DOHH2 (cell line): ENCODE measurements at regions not wholly inside any gene's neighbourhood (a gene's known extent, or its start where the extent isn't known, plus 50 kb on each side); places are given as distances from the start of the nearest gene placed in this dataset.
"Not testable (repeated sequence)": the region's sequence is repeated elsewhere in the genome, so short reads cannot be mapped to it uniquely, and the experiment has no call there.

Source experiments
- H3F3A ChIP-seq: fragments of 200-600 bp; sonication (generic), shearing (Covaris generic); 2 replicates; pipeline ENCODE4 v1.6.0; 2016; ENCODE audit warnings: antibody characterized with exemption, mild to moderate bottlenecking; ENCODE audit not compliant: control insufficient read depth, insufficient read depth
- H3K27ac ChIP-seq: fragments of 200-600 bp; sonication (generic); 2 replicates; pipeline ENCODE4 v1.5.1; 2014; ENCODE audit warnings: low read depth, mild to moderate bottlenecking, low read length, moderate library complexity
- H3K27me3 ChIP-seq: fragments of 200-600 bp; sonication (generic); 2 replicates; pipeline ENCODE4 v1.6.1; 2014; ENCODE audit warnings: mild to moderate bottlenecking, low read length, mixed read lengths; ENCODE audit not compliant: control insufficient read depth
- H3K36me3 ChIP-seq: fragments of 200-600 bp; sonication (generic); 2 replicates; pipeline ENCODE4 v1.6.1; 2014; ENCODE audit warnings: mild to moderate bottlenecking, low read length, moderate library complexity, mixed read lengths; ENCODE audit not compliant: control insufficient read depth
- H3K4me1 ChIP-seq: fragments of 200-600 bp; sonication (generic); 2 replicates; pipeline ENCODE4 v1.6.1; 2014; ENCODE audit warnings: mild to moderate bottlenecking, low read length, mixed read lengths; ENCODE audit not compliant: control insufficient read depth
- H3K4me2 ChIP-seq: fragments of 200-600 bp; sonication (generic); 2 replicates; pipeline ENCODE4 v1.6.0; 2014; ENCODE audit warnings: mild to moderate bottlenecking, low read length, moderate library complexity
- H3K4me3 ChIP-seq: fragments of 200-600 bp; sonication (generic); 2 replicates; pipeline ENCODE4 v1.5.1; 2014; ENCODE audit warnings: mild to moderate bottlenecking, low read length, mixed read lengths
- H3K79me2 ChIP-seq: fragments of 200-600 bp; sonication (generic); 2 replicates; pipeline ENCODE4 v1.6.1; 2014; ENCODE audit warnings: mild to moderate bottlenecking, low read length, mixed read lengths; ENCODE audit not compliant: control insufficient read depth
- H3K9me2 ChIP-seq: fragments of 200-600 bp; sonication (generic); replicated peaks from 2 replicates; pipeline ENCODE4 v1.6.1; 2014; ENCODE audit warnings: mild to moderate bottlenecking, low read length, mixed read lengths; ENCODE audit not compliant: control insufficient read depth
- H3K9me3 ChIP-seq: fragments of 200-600 bp; sonication (generic); 2 replicates; pipeline ENCODE4 v1.6.1; 2014; ENCODE audit warnings: antibody characterized with exemption, low read length, mixed read lengths; ENCODE audit not compliant: control insufficient read depth, insufficient read depth
- H4K20me1 ChIP-seq: fragments of 200-600 bp; sonication (generic); 2 replicates; pipeline ENCODE4 v1.6.0; 2014; ENCODE audit warnings: low read depth, mild to moderate bottlenecking, antibody characterized with exemption, low read length, moderate library complexity; ENCODE audit not compliant: control insufficient read depth, insufficient read depth
- EZH2phosphoT487 ChIP-seq: fragments of 200-600 bp; sonication (generic); IDR thresholded peaks from 2 replicates; pipeline ENCODE4 v1.6.1; 2017; ENCODE audit warnings: borderline replicate concordance, mild to moderate bottlenecking, antibody characterized with exemption, low read length, moderate library complexity, mixed read lengths
- TF ChIP-seq, protein P1 (sequence below): fragments of 200-600 bp; sonication (generic); IDR thresholded peaks from one replicate; pipeline ENCODE4 v1.5.1; 2014; ENCODE audit warnings: antibody characterized with exemption, mild to moderate bottlenecking, low read depth, low read length; ENCODE audit not compliant: poor library complexity, severe bottlenecking

DNA sequence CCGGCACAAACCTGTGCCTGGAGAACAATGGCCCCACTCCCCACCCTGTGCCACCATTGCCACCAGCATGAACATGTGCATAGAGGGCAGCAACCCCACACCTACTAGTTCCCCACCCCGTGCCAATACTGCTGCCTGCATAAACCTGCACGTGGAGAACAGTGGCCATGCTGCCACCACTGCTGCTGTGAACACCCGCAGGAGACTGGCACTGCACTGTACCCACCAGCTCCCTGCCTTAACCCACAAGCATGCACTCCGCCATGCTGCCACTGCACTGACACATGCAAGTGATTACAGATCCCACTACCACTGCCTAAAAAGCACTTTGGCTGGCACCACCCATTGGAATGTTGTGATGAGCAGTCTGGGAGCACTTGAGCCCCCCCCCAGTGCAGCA, 77.3 kb downstream of the NAA11 start:
- no peaks in the 10 kb centered on the region for H4K20me1 ChIP-seq
- no peaks in the 10 kb centered on the region for H3K36me3 ChIP-seq
- H3F3A ChIP-seq = no peaks in the 10 kb centered on the region
- H3K4me2 ChIP-seq = no peak overlapping the region
- no peaks in the 10 kb centered on the region for H3K9me2 ChIP-seq
- TF ChIP-seq, protein P1, sequence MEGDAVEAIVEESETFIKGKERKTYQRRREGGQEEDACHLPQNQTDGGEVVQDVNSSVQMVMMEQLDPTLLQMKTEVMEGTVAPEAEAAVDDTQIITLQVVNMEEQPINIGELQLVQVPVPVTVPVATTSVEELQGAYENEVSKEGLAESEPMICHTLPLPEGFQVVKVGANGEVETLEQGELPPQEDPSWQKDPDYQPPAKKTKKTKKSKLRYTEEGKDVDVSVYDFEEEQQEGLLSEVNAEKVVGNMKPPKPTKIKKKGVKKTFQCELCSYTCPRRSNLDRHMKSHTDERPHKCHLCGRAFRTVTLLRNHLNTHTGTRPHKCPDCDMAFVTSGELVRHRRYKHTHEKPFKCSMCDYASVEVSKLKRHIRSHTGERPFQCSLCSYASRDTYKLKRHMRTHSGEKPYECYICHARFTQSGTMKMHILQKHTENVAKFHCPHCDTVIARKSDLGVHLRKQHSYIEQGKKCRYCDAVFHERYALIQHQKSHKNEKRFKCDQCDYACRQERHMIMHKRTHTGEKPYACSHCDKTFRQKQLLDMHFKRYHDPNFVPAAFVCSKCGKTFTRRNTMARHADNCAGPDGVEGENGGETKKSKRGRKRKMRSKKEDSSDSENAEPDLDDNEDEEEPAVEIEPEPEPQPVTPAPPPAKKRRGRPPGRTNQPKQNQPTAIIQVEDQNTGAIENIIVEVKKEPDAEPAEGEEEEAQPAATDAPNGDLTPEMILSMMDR = no peak
- no peak for TF ChIP-seq EZH2phosphoT487
- no peaks in the 10 kb centered on the region for H3K27me3 ChIP-seq
- no peak overlapping the region for H3K4me3 ChIP-seq
- no peaks in the 10 kb centered on the region for H3K9me3 ChIP-seq
- no peaks in the 10 kb centered on the region for H3K4me1 ChIP-seq
- no peak overlapping the region for H3K27ac ChIP-seq
- no peaks in the 10 kb centered on the region for H3K79me2 ChIP-seq

DNA sequence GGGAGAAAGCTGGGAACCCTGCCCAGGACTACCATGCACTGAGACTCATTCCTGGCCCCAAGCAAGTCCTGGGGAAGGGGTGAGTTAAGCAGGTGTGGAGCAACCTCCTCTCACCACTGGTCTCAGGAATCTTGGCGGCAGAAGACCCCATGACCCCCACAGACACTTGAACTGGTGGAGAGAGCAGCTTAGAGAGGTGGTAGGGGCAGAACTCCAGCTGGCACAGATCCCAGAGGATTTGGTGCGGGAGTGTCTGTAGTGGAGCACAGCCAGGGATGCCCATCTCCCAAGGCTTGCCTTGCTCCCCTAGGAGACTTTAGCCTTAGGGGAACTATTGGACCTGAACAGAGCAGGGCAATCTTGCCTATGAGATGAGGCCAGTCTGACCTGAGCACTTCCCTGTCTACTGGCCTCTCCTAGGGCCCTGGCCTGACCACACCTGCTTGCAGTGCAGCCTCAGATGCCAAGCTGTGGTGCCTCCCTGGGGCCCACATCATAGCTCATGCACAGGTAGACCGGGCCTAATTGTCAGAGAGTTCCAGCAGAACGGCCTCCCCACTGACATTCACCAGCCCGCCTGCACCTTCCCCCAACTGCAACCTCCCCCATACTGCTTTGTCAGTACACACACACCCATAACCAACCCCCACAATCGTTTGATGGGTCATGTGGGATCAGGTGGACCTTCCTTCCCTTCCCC, 78.0 kb downstream of the NAA11 start:
- no peak for TF ChIP-seq EZH2phosphoT487
- TF ChIP-seq, protein P1 = no peak
- H3K27me3 ChIP-seq = no peaks in the 10 kb centered on the region
- H3K4me1 ChIP-seq = no peaks in the 10 kb centered on the region

DNA sequence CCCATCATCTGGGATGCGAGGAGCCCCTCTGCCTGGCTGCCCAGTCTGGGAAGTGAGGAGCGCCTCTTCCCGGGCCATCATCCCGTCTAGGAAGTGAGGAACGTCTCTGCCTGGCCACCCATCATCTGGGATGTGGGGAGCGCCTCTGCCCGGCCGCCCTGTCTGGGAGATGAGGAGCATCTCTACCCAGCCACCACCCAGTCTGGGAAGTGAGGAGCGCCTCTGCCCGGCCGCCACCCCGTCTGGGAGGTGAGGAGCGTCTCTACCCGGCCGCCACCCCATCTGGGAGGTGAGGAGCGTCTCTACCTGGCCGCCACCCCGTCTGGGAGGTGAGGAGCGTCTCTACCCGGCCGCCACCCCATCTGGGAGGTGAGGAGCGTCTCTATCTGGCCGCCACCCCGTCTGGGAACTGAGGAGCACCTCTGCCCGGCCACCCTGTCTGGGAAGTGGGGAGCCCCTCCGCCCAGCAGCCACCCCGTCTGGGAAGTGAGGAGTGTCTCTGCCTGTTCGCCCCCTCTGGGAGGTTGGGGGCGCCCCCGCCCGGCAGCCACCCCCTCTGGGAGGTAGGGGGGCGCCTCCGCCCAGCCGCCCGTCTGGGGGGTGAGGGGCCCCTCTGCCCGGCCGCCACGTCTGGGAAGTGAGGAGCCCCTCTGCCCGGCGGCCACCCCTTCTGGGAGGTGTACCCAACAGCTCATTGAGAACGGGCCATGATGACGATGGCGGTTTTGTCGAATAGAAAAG, 80.5 kb downstream of the NAA11 start:
- not testable (repeated sequence) for H3K4me3 ChIP-seq

More for the DNA sequence above, 78.0 kb downstream of the NAA11 start:
- Histone ChIP-seq H3K4me3 (no peak overlapping the region), H3K36me3 (no peaks in the 10 kb centered on the region), H3K4me2 (no peak overlapping the region), H4K20me1 (no peaks in the 10 kb centered on the region), H3F3A (no peaks in the 10 kb centered on the region), H3K27ac (no peak overlapping the region), H3K9me2 (no peaks in the 10 kb centered on the region), H3K9me3 (no peaks in the 10 kb centered on the region), H3K79me2 (no peaks in the 10 kb centered on the region)

DNA sequence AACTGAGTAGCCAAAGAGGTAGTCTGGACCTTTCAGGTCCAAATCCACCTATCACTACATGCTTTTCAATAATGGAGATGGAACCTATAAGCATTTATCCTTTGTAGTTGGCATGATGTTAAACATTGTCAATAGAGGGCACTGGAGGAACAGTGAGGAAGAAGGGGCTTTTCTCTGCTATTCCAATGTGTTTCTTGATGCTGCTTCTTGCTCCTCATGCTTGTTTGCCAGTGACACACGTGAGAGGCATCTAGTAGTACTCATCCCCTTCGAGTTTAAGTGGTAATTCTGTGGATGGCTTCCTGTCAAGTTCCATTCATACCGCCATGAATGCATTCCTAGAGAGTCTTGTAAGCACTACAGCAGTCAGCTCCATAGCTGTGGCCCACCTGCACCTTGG, 84.0 kb downstream of the NAA11 start:
- TF ChIP-seq, protein P1 = peak; percentile 23
- TF ChIP-seq EZH2phosphoT487 = no peak
- Histone ChIP-seq H3K4me3 (no peak overlapping the region), H3F3A (no peaks in the 10 kb centered on the region), H3K36me3 (no peaks in the 10 kb centered on the region), H3K27me3 (no peaks in the 10 kb centered on the region), H3K27ac (no peak overlapping the region), H3K9me3 (no peaks in the 10 kb centered on the region), H4K20me1 (no peaks in the 10 kb centered on the region), H3K4me1 (no peaks in the 10 kb centered on the region), H3K9me2 (no peaks in the 10 kb centered on the region), H3K79me2 (no peaks in the 10 kb centered on the region), H3K4me2 (no peak overlapping the region)

More for the DNA sequence above, 80.5 kb downstream of the NAA11 start:
- not testable (repeated sequence) for H3K9me2 ChIP-seq, H3K27me3 ChIP-seq, H3K9me3 ChIP-seq, H3K36me3 ChIP-seq, H3K4me1 ChIP-seq, H4K20me1 ChIP-seq, H3F3A ChIP-seq, H3K79me2 ChIP-seq, H3K4me2 ChIP-seq, H3K27ac ChIP-seq
